NCI-H1417 (cell line): ENCODE measurements at regions not wholly inside any gene's neighbourhood (a gene's known extent, or its start where the extent isn't known, plus 50 kb on each side); places are given as distances from the start of the nearest gene placed in this dataset.

Experiments used
- DNase-seq, 3 experiments: peaks; one replicate each; lab custom pipeline; 2025; lab: John Stamatoyannopoulos, UW

- DNase-seq: peak; percentile 31 to 68 (median 54)
Observed at GRCh38 chr6:39997101-39997635, 62.9 kb upstream of the MOCS1 start.

- DNase-seq: no peak
Observed at GRCh38 chr6:39995633-39996032, 61.4 kb upstream of the MOCS1 start.

DNA sequence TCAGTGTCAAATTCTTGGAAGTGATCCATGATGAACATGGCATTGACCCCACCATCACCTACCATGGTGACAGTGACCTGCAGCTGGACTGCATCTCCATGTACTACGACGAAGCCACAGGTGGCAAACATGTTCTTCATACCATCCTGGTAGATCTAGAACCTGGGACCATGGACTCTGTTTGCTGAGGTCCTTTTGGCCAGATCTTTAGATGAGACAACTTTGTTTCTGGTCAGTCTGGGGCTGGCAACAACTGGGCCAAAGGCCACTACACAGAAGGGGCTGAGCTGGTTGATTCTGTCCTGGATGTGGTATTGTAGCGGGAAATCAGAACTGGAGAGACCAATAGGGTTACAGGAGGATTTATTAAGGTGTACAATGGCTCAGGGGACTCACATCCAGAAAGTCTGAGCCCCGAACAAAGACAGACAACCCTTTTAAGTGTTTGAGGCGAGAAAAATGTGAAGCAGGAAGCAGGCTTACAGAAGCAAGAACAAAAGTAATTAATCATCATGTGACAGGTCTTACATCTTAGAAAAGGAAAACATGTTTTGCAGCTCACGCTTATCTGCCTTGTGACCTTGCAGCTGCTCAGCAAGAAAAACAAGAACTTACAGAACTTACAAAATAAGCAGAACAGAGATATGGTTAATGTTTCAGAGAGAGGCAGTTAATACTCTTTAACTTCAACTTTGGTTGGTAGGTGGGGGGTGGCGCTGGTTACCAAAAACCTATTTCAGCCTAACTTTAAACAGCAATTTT, 58.8 kb upstream of the MOCS1 start:
- no peak for DNase-seq
